DMS153 (cell line): ENCODE measurements at regions not wholly inside any gene's neighbourhood (a gene's known extent, or its start where the extent isn't known, plus 50 kb on each side); places are given as distances from the start of the nearest gene placed in this dataset.
A peak's percentile ranks its signal among the peaks of the same experiment; 100 is the strongest.

Source experiments
- DNase-seq: peaks from one replicate; lab custom pipeline; 2025; lab: John Stamatoyannopoulos, UW

- DNase-seq, result no peak
Measured at GRCh38 chr22:22744412-22745224, 100.2 kb downstream of the GGTLC2 start.

- DNase-seq, result peak; percentile 12
Measured at GRCh38 chr22:22745225-22746060, 101.0 kb downstream of the GGTLC2 start.

- no peak for DNase-seq
Measured at GRCh38 chr22:22746061-22746962, 101.9 kb downstream of the GGTLC2 start.

- DNase-seq, result no peak
Measured at GRCh38 chr22:22746963-22747933, 102.8 kb downstream of the GGTLC2 start.

- DNase-seq, result no peak
Measured at GRCh38 chr22:22748297-22748743, 103.9 kb downstream of the GGTLC2 start.

- DNase-seq, result no peak
Measured at GRCh38 chr22:22748756-22749155, 104.3 kb downstream of the GGTLC2 start.

GRCh38 chr22:22749167-22749758, 104.8 kb downstream of the GGTLC2 start:
- DNase-seq, result no peak

- no peak for DNase-seq
Measured at GRCh38 chr22:22750335-22751042, 106.1 kb downstream of the GGTLC2 start.

GRCh38 chr22:22751043-22751603, 106.7 kb downstream of the GGTLC2 start:
- no peak for DNase-seq

- no peak for DNase-seq
Measured at GRCh38 chr22:22752199-22752555, 107.8 kb downstream of the GGTLC2 start.

- peak; percentile 7 for DNase-seq
Measured at GRCh38 chr22:22752556-22753477, 108.4 kb downstream of the GGTLC2 start.

GRCh38 chr22:22753526-22754267, 109.3 kb downstream of the GGTLC2 start:
- DNase-seq, result peak; percentile 65

GRCh38 chr22:22754268-22754657, 109.8 kb downstream of the GGTLC2 start:
- DNase-seq, result no peak

GRCh38 chr22:22754961-22755777, 110.8 kb downstream of the GGTLC2 start:
- no peak for DNase-seq

- no peak for DNase-seq
Measured at GRCh38 chr22:22755778-22756100, 111.3 kb downstream of the GGTLC2 start.

GRCh38 chr22:22756109-22756508, 111.7 kb downstream of the GGTLC2 start:
- no peak for DNase-seq
